Fibroblast of the conjunctiva (primary cell): ENCODE measurements at regions not wholly inside any gene's neighbourhood (a gene's known extent, or its start where the extent isn't known, plus 50 kb on each side); places are given as distances from the start of the nearest gene placed in this dataset.

Experiments
- DNase-seq: peaks from one replicate; pipeline ENCODE4 v3.0.0-alpha.2; 2010; ENCODE audit warnings: low read depth

DNA sequence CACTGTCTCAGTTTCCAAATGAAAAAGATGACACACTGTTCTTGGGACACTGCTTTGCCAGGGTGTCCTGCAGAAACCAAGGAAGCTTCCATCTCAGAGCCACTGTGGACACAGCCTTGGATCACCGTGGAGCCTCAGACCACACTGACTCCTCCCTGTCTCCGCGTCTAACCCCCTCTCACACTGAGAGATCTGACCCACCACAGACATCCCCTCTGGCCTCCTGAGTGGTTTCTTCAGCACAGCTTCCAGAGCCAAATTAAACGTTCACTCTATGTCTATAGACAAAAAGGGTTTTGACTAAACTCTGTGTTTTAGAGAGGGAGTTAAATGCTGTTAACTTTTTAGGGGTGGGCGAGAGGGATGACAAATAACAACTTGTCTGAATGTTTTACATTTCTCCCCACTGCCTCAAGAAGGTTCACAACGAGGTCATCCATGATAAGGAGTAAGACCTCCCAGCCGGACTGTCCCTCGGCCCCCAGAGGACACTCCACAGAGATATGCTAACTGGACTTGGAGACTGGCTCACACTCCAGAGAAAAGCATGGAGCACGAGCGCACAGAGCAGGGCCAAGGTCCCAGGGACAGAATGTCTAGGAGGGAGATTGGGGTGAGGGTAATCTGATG is 113.4 kb upstream of the PKDCC start:
- peak; percentile 38 for DNase-seq

GRCh38 chr2:41935002-41935401 is 112.8 kb upstream of the PKDCC start:
- no peak for DNase-seq

DNA sequence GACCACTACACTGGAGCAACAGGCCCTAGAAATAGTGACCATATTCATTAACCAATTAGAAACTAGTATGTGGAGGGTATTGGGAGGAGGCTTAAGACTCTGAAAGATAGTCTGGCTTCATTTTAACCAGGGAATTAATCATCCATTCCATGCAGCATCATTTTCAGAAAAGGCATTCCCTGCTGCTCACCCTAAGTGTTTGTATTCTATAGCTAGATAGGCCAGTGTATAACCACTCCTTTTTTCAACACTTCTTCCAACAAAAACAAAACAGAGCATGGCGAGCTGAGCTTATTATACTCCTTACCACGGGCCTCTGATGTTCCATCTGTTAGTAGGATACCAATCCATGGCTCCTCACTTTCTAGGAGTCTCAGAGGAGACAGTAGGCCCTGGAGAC is 112.0 kb upstream of the PKDCC start:
- DNase-seq = no peak

DNA sequence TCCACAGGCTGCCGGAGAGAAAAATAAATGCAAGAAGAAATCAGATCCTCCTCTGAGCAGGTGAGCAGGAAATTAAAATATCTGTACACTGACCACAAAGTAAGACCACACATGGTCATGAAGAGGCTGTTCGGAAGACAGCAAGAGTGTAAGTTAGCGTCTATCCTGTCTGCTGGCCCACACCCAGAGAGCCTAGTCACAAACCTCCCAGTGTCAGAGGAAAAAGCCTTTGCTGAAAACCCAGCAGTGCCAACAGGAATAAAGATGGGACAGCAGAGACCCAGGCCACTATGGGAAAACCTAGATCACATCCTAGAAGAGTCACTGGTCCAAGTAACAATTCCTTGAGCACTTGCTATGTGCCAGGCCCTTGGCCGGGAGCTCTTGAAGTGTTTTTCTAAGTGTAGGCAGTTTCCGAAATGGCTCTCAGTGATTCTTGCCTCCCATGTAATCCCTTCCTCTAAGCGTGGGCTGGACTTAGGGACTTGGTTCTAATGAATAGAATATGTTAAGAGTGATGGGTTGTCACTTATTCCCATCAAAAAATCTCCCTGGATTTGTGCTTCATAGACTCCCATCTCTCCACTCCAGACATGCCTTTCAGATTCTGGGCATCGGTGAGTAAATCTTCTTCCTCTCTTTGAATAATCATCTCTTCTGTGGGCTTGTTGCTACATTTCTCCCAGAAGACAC is 110.9 kb upstream of the PKDCC start:
- DNase-seq = no peak

- DNase-seq = no peak
These were observed 110.3 kb upstream of the PKDCC start for GRCh38 chr2:41937464-41937906.

GRCh38 chr2:41937921-41938708 is 109.7 kb upstream of the PKDCC start:
- no peak for DNase-seq

GRCh38 chr2:41940060-41940744 is 107.6 kb upstream of the PKDCC start:
- no peak for DNase-seq

DNA sequence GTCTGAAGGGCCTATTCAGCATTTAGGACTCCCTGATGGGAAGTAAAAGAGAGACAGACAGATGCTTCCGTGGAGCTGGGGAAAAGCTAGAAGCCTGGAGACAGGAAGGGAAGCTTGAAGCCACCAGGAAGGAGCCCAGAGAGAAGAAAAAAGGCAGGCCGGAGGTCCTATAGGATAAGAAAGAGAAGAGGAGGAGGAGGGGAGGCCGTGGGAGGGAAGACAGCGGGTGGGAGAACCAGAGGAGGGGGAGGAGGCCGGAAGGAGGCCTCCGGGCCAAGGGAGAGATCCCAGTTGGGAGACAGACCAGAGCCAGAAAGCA is 107.1 kb upstream of the PKDCC start:
- no peak for DNase-seq

GRCh38 chr2:41941831-41942230 is 106.0 kb upstream of the PKDCC start:
- DNase-seq = no peak

DNA sequence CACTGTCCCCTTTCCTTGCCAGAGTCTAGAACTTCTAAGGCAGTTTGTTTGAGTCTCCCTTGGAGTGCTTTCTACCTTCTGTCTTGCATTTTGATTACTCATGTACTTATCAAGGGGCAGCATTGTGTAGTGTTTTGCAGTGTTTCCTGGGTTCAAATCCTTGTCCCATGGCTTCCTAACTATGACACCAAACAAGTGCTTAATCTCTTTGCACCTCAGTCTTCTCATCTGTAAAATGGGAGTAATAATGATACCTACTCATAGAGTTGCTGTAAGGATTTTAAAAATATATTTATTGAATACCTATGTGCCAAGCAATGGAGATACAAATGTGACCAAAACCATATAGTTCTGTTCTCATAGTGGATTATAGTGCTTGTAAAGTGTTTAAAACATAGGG is 105.5 kb upstream of the PKDCC start:
- no peak for DNase-seq

DNA sequence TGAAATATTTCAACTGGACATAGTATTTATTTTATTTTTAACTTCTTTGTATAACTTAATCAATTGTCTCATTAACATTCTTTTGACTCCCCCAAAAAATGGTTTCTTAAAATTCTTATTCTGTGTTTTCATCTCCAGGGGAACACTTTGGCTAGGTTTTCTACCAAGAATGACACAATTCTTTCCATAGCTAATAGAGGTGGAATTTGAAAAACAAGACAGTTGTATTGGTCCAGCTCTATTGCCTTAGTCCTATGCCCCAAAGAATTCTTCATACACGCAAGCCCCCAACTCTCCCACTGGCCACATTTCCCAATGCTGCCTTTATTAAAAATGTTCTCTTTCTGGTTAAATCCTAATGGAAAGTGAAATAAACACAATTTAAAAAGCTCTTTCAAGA is 104.7 kb upstream of the PKDCC start:
- no peak for DNase-seq

DNA sequence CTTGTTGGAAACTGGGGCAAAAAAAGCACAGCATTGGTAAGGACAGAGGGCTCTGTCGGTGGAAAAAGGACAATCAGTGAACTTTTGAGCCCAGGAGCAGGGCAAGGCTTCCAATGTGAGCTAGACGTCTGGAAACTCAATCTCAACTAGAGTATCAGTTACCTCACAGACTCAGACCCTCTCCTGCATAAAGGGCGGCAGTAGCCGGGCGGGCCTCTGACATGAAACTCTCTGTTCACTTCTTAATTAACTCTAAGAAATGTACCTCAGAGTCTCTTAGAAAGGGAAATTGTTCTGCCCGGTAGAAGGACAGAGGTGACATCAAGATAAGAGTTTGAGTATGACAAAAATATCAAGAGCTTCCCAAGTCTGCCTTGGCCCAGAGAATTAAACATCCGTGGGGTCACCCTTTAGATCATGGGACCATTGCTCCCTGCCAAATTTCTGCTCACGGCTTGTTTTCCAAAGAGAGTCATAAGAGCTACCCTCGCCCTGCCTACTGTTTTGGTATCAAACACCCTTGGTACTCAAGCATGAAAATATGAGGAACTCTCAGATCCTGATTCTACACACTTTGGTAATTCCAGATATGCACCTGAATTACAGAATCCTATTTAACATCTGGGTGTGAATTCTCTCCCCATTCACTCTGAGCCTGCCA is 103.5 kb upstream of the PKDCC start:
- DNase-seq = no peak

DNA sequence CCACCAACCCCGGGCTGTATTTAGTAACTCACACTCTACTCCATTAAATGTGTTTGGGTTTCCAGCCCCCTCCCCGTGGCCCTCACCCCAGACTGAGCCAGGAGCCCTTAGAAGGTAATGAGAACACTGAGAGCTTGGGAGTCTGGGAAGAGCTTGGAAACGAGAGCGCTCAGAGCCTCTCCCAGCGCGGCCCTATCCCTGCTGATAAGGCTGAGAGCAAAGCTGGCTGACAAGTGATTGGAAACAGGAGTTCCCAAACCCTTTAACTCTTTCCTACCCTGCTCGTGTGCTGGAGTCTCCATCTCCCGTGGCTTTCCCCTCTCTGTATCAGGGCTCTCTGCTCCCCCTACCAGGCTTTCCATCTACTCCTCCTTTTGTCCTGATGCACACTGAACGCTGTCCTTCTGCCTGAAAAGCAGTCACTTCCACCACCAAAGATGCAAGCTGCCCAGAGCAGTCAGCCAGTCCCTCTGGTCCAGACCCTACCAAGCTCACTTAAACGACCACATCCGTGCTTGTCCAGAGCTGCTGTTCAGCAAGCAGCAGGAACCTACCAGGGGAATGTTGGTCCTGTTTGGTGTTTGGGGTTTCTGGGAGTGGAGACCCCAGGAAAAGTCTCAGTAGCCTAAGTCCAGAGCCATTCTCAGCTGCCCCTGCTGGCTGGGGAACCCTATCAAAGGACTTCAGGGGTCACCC is 100.0 kb upstream of the PKDCC start:
- DNase-seq = no peak

- no peak for DNase-seq
These were observed 99.4 kb upstream of the PKDCC start for GRCh38 chr2:41948397-41948763.

- DNase-seq = no peak
These were observed 98.5 kb upstream of the PKDCC start for GRCh38 chr2:41949091-41949882.

- no peak for DNase-seq
These were observed 97.7 kb upstream of the PKDCC start for GRCh38 chr2:41949883-41950665.

DNA sequence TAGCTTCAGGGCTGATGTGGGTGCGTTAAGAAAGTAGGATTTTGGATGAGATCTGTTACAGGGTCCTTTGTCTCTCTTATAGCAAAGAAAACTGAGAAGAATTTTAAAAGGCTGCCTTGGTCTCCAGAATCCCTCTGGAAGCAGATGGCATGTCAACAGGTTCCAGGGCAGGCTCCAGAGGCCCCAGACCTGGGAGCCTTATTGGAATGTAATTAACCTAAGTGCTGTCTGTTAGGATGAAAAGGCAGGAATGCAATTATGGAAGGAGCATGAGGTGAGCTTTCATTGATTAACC is 97.2 kb upstream of the PKDCC start:
- no peak for DNase-seq

DNA sequence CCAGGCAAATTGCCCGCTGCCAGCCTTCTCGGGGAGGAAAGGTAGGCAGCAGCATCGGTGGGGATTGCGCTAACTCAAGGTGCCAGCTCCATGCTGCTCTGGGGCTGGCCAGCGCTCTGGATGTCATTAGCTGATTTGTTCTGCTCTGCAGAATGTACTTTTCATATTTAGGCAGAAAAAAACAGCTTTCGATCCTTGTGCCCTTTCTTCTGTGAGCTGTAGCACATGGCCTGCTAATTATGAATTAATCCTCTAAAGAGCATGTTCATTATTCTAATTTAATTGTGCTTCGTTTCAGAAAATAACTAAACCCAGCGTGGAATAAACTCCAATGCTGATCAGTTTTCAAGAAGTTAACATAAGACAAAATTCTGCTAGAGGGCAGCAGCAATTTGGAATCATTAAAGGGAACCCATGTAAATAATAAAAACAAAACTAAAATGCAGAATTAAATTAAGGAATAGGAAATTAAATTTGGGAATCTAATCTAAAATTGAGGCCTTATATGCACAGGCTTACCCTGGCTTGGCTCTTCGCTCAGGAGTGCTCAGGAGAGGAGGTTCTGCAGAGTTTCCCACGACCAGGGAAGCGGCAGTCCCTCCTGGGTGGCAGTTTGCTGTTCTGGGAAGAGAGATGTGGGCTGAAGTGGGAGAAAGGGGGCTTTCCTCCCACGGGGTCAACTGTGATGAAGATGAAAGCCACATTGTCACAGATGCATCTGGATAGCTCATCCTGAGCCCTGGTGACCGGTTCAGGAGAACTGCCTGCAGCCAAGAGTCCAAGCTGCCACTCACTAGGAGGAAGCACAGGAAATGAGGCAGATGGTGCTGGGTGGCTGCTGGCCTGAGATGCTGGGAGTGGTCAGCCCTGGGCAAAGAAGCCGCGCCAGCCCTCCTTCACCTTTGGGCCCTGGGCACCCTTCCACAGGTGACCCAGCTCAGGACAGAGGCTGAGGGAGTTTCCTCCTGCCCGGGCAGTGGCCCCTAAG is 93.2 kb upstream of the PKDCC start:
- no peak for DNase-seq
